ENCODE measurements at regions not wholly inside any gene's neighbourhood (a gene's known extent, or its start where the extent isn't known, plus 50 kb on each side); places are given as distances from the start of the nearest gene placed in this dataset.

DNA sequence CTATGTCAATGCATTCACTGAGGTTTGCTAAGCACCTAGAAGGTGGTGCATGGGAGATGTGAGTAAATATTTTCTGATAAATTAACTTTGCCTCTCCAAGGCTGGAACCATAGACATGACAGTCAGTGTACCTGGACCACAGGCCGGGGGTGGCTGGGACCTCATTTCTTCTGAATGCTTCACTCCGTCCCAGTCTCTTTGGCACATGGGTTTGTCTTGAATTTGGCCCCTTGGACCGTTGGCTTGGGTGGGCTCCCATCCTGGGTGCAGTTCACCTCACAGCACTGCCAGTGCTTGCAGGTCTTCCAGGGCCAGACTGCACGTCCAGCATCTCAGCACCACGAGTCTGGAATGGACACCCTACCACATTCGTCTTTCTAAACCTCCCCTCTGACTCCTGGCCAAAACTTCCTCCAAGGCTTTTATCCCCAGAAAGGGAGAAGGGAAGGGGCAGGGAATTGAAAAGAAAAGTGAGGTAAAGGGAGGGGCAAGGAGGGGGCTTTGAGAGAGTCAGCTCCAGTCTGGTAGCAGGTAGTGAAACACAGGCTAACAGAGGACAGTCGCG lies 267.8 kb downstream of the MED10 start:
- H3K4me3 ChIP-seq (ENCODE audit: low read length) = no peak overlapping the region
- H3K27me3 ChIP-seq (ENCODE audit: low read length) = no peaks in the 10 kb centered on the region
- BruUV-seq (replicated peaks) = no TSS peak
- CTCF ChIA-PET = no interaction called here
- H3K9me3 ChIP-seq (ENCODE audit: low read length) = no peaks in the 10 kb centered on the region
- H3F3A ChIP-seq (ENCODE audit: low read length, unreplicated experiment) = no peaks in the 10 kb centered on the region
- no peaks in the 10 kb centered on the region for H4K20me1 ChIP-seq (ENCODE audit: low read length)
- no peak for ATAC-seq
- peaks cover 5% of the 10 kb centered on the region; the same call in 1 of the 2 replicates for H3K4me1 ChIP-seq (ENCODE audit: insufficient read depth, low read length)
- TF ChIP-seq EZH2phosphoT487 (IDR thresholded peaks at IDR 0.05; ENCODE audit: borderline replicate concordance, low read length) (no peak), EZH2 (IDR thresholded peaks at IDR 0.05; ENCODE audit: low read length, unreplicated experiment) (no peak)
- TF ChIP-seq, protein P1, sequence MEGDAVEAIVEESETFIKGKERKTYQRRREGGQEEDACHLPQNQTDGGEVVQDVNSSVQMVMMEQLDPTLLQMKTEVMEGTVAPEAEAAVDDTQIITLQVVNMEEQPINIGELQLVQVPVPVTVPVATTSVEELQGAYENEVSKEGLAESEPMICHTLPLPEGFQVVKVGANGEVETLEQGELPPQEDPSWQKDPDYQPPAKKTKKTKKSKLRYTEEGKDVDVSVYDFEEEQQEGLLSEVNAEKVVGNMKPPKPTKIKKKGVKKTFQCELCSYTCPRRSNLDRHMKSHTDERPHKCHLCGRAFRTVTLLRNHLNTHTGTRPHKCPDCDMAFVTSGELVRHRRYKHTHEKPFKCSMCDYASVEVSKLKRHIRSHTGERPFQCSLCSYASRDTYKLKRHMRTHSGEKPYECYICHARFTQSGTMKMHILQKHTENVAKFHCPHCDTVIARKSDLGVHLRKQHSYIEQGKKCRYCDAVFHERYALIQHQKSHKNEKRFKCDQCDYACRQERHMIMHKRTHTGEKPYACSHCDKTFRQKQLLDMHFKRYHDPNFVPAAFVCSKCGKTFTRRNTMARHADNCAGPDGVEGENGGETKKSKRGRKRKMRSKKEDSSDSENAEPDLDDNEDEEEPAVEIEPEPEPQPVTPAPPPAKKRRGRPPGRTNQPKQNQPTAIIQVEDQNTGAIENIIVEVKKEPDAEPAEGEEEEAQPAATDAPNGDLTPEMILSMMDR (conservative IDR thresholded peaks at IDR 0.05; ENCODE audit: low read depth, low read length) = no peak
- H3K9me2 ChIP-seq (replicated peaks; ENCODE audit: low read length) = no peaks in the 10 kb centered on the region
- intact Hi-C loops (cut with micrococcal nuclease) = no loop called here
- H3K9ac ChIP-seq (ENCODE audit: low read length) = no peak overlapping the region
- no peaks in the 10 kb centered on the region for H3K79me2 ChIP-seq (ENCODE audit: low read length)
- H3K4me2 ChIP-seq (ENCODE audit: low read length) = no peak overlapping the region
- no peak overlapping the region for H2AFZ ChIP-seq (ENCODE audit: low read length)
- DNase-seq = no peak
- POLR2A ChIA-PET (ENCODE audit: unreplicated experiment) = no interaction called here
- no peaks in the 10 kb centered on the region for H3K36me3 ChIP-seq (ENCODE audit: low read depth, low read length)
- H3K27ac ChIP-seq (ENCODE audit: low read length) = no peak overlapping the region

DNA sequence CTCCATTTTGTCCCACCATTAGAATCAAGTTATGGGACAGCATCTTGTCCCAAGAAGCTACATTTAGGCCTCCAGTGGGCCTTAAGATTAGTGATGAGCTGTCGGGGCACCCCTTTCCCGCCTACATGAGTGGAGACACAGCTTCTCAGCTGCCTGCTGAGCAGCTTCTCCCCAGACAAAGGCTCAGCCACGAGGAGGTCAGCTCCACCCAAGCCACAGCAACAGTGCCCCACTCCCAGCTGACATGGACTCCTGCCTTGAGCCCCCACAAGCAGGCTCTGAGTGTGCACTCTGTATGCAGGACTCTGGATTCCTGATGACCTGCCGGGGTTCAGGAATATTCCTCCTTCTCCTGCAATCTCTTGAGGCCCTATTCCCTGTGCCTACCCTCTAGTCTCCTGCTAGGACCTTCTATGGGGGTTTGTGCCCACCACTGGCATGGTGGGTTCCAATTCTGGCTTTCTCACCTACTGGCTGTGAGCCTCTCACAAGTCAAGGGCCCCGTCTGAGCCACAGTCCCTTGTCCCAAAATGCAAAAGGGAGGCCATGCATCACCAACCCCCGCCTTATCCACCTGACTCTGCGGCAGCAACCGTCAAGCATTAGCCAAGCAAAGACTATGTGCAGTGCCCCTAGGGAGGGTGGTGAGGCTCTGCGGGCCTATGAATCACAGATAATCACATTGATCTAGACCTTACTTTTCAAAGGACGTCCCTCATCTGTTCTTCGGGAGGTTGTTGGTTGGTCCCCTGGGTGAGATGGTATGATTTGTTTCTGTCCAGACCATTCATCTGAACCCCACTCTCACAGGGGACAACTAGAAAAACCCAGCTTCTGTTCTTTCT lies 269.1 kb downstream of the MED10 start:
- no peaks in the 10 kb centered on the region for H3F3A ChIP-seq (ENCODE audit: low read length, unreplicated experiment)
- no peak for ATAC-seq
- H3K4me2 ChIP-seq (ENCODE audit: low read length) = no peak overlapping the region
- no peaks in the 10 kb centered on the region for H4K20me1 ChIP-seq (ENCODE audit: low read length)
- no peak overlapping the region for H2AFZ ChIP-seq (ENCODE audit: low read length)
- H3K9ac ChIP-seq (ENCODE audit: low read length) = no peak overlapping the region
- no peaks in the 10 kb centered on the region for H3K36me3 ChIP-seq (ENCODE audit: low read depth, low read length)
- intact Hi-C loops (cut with micrococcal nuclease) = no loop called here
- H3K9me3 ChIP-seq (ENCODE audit: low read length) = no peaks in the 10 kb centered on the region
- no peaks in the 10 kb centered on the region for H3K79me2 ChIP-seq (ENCODE audit: low read length)
- peaks cover 5% of the 10 kb centered on the region; the same call in 1 of the 2 replicates for H3K4me1 ChIP-seq (ENCODE audit: insufficient read depth, low read length)
- no peak for DNase-seq
- no peak overlapping the region for H3K27ac ChIP-seq (ENCODE audit: low read length)
- H3K27me3 ChIP-seq (ENCODE audit: low read length) = no peaks in the 10 kb centered on the region
- no peak overlapping the region for H3K4me3 ChIP-seq (ENCODE audit: low read length)
- no TSS peak for BruUV-seq (replicated peaks)
- TF ChIP-seq EZH2phosphoT487 (IDR thresholded peaks at IDR 0.05; ENCODE audit: borderline replicate concordance, low read length) = no peak
- no peak for TF ChIP-seq EZH2 (IDR thresholded peaks at IDR 0.05; ENCODE audit: low read length, unreplicated experiment)
- TF ChIP-seq, protein P1 (conservative IDR thresholded peaks at IDR 0.05; ENCODE audit: low read depth, low read length) = no peak
- no peaks in the 10 kb centered on the region for H3K9me2 ChIP-seq (replicated peaks; ENCODE audit: low read length)
- POLR2A ChIA-PET (ENCODE audit: unreplicated experiment) = no interaction called here
- CTCF ChIA-PET = no interaction called here

DNA sequence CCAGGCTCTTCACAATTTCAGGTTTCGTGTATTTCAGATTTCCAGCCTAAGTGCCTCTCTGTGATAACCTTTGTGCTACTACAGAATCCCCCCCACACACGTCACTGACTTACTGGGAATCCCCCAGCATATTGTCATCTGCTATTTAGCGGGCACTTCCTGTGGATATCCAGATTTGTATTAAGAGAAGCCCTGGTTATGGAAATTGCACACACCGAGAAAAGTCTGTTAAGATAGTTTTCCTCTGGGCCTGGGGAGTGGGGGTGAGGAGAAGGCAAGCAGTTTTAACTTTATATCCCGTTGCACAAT lies 269.9 kb downstream of the MED10 start:
- Histone ChIP-seq H2AFZ (ENCODE audit: low read length) (no peak overlapping the region), H3K4me2 (ENCODE audit: low read length) (no peak overlapping the region), H3K4me1 (ENCODE audit: insufficient read depth, low read length) (peaks cover 5% of the 10 kb centered on the region; the same call in 1 of the 2 replicates), H3K27me3 (ENCODE audit: low read length) (no peaks in the 10 kb centered on the region), H3K9me2 (replicated peaks; ENCODE audit: low read length) (no peaks in the 10 kb centered on the region), H3K9me3 (ENCODE audit: low read length) (no peaks in the 10 kb centered on the region), H3K9ac (ENCODE audit: low read length) (no peak overlapping the region), H3K27ac (ENCODE audit: low read length) (no peak overlapping the region), H3K79me2 (ENCODE audit: low read length) (no peaks in the 10 kb centered on the region), H4K20me1 (ENCODE audit: low read length) (no peaks in the 10 kb centered on the region), H3K36me3 (ENCODE audit: low read depth, low read length) (no peaks in the 10 kb centered on the region), H3F3A (ENCODE audit: low read length, unreplicated experiment) (no peaks in the 10 kb centered on the region), H3K4me3 (ENCODE audit: low read length) (no peak overlapping the region)
- intact Hi-C loops (cut with micrococcal nuclease) = no loop called here
- no TSS peak for BruUV-seq (replicated peaks)
- ChIA-PET POLR2A (ENCODE audit: unreplicated experiment) (no interaction called here), CTCF (no interaction called here)
- TF ChIP-seq, protein P1 (conservative IDR thresholded peaks at IDR 0.05; ENCODE audit: low read depth, low read length) = no peak
- TF ChIP-seq EZH2 (IDR thresholded peaks at IDR 0.05; ENCODE audit: low read length, unreplicated experiment) (no peak), EZH2phosphoT487 (IDR thresholded peaks at IDR 0.05; ENCODE audit: borderline replicate concordance, low read length) (no peak)
- DNase-seq (no peak), ATAC-seq (no peak)

Measured in PC-3 (cell line).